ENCODE measurements at regions not wholly inside any gene's neighbourhood (a gene's known extent, or its start where the extent isn't known, plus 50 kb on each side); places are given as distances from the start of the nearest gene placed in this dataset.

- TF ChIP-seq CTCF (IDR thresholded peaks at IDR 0.05; ENCODE audit: low read depth, low read length, poor library complexity, severe bottlenecking) (no peak), EZH2phosphoT487 (IDR thresholded peaks at IDR 0.05; ENCODE audit: borderline replicate concordance, low read length) (no peak)
These were observed 241.0 kb upstream of the GBE1 start for GRCh38 chr3:82002491-82002890.
